ENCODE measurements at regions not wholly inside any gene's neighbourhood (a gene's known extent, or its start where the extent isn't known, plus 50 kb on each side); places are given as distances from the start of the nearest gene placed in this dataset. TPM values are rescaled to one million over a fixed set of nuclear protein-coding genes. Genes with fewer than 3 reads are reported as not detected.

GRCh38 chr3:63228087-63228486 is 50.0 kb upstream of the SYNPR start:
- no peaks in the 10 kb centered on the region for H3K27me3 ChIP-seq (ENCODE audit: control insufficient read depth in 3 of 3, insufficient read depth in 3 of 3, low read length in 2 of 3)
- no peaks in the 10 kb centered on the region for H3K9me3 ChIP-seq (ENCODE audit: control insufficient read depth in 4 of 4, insufficient read depth in 3 of 4, low read length in 3 of 4)
- DNase-seq (no peak), ATAC-seq (ENCODE audit: insufficient read depth, low FRiP score) (no peak)
- no peak for TF ChIP-seq CTCF (IDR thresholded peaks at IDR 0.05; ENCODE audit: control extremely low read depth, extremely low read depth)
- no peaks in the 10 kb centered on the region for H3K4me1 ChIP-seq (ENCODE audit: control insufficient read depth in 5 of 5, insufficient read depth in 5 of 5, low read length in 5 of 5)
- H3K27ac ChIP-seq (ENCODE audit: low read depth in 1 of 2, low read length in 1 of 2): no peak overlapping the region
- no peak overlapping the region for H3K9ac ChIP-seq (ENCODE audit: insufficient read depth in 1 of 2, low read length in 2 of 2)
- no peaks in the 10 kb centered on the region for H3K36me3 ChIP-seq (ENCODE audit: control insufficient read depth in 4 of 4, insufficient read depth in 4 of 4, low read length in 4 of 4)
- WGBS, 2 donors: 55 to 56% methylated on average over 1 of the region's 1 CpG
- no peak overlapping the region for H3K4me3 ChIP-seq

Small RNA genes in the stretch of these regions (small RNA-seq; reads per million reads assigned to genes)
- not detected for gene UBL5P3 (ENCODE audit: low replicate concordance)
